NT2/D1 (cell line): ENCODE measurements at regions not wholly inside any gene's neighbourhood (a gene's known extent, or its start where the extent isn't known, plus 50 kb on each side); places are given as distances from the start of the nearest gene placed in this dataset.

Experiments used
- YY1 ChIP-seq: IDR thresholded peaks from 2 replicates; pipeline ENCODE4 v1.6.1; 2011; ENCODE audit not compliant: insufficient read length, insufficient read depth
- ZNF274 ChIP-seq: IDR thresholded peaks from 2 replicates; pipeline ENCODE4 v1.6.1; 2011; ENCODE audit warnings: mild to moderate bottlenecking, low read depth, low read length

DNA sequence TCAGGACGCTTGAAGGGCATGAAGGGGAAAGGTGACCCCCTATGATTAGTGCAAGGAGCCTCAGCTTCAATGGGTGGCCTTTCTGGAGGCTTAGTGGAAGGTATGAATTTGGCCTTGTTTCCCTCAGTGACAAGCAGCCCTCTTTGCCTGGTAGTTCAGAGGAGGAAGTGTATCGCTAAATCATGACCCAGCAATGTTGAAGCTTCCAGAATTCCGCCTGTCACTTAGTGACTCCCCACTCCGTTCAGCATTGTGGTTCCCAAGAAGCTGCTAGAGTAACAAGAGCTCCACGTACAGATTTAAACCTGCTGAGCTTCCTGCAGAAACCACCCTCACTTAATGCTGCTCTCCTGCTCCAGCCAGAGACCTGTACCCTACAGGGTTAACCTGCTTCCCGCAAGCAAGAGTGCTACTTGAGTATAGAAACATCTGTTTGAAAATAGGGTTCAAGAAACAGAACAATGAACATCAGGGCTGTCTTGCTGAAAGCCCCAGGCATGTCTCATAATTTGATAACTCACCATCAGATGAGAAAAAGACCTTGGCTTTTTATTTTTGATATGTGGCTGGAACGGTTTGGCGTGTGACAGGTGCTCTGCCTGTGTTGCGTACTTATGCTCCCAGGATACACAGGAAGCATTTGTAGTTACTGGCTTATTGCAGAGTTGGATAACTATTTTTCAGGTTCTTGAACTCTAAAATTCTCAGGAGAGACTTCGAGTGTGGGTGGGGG, 105.2 kb downstream of the UCHL1 start:
- no peak for TF ChIP-seq YY1
- no peak for TF ChIP-seq ZNF274
